Right atrium auricular region (tissue), 2 donors: ENCODE measurements at regions not wholly inside any gene's neighbourhood (a gene's known extent, or its start where the extent isn't known, plus 50 kb on each side); places are given as distances from the start of the nearest gene placed in this dataset.

Experiments used
- DNase-seq: peaks from one replicate; pipeline ENCODE4 v3.0.0-alpha.2; 2019; ENCODE audit warnings: low spot score
- H3K27ac ChIP-seq, 2 donors: fragments of 200-600 bp; sonication (generic); 1 replicate in 1 of 2; 2 replicates in 1 of 2; pipeline ENCODE4 v1.5.1; 2016 to 2019
- H3K27me3 ChIP-seq, 2 donors: fragments of 200-600 bp; sonication (generic); one replicate each; pipeline versions ENCODE4 v1.5.1 to v1.6.0; 2017 to 2019
- H3K36me3 ChIP-seq: fragments of 200-600 bp; sonication (generic); one replicate; pipeline ENCODE4 v1.5.1; 2016
- H3K4me1 ChIP-seq, 2 donors: fragments of 200-600 bp; sonication (generic); one replicate each; pipeline versions ENCODE4 v1.5.1 to v1.6.0; 2017 to 2019
- H3K4me3 ChIP-seq, 2 donors: fragments of 200-600 bp; sonication (generic); 1 replicate in 1 of 2; 2 replicates in 1 of 2; pipeline ENCODE4 v1.5.1; 2017 to 2019; ENCODE audit warnings: mild to moderate bottlenecking in 1 of 2, moderate library complexity in 1 of 2
- H3K9me3 ChIP-seq, 2 donors: fragments of 200-600 bp; sonication (generic); one replicate each; pipeline ENCODE4 v1.5.1; 2019
- TF ChIP-seq, protein P1 (sequence below), 2 donors: fragments of 200-600 bp; sonication (generic); IDR thresholded peaks; one replicate each; pipeline ENCODE4 v1.5.1; 2019; ENCODE audit warnings: antibody characterized with exemption in 2 of 2

GRCh38 chrX:113770806-113771205 lies 813.1 kb upstream of the HTR2C start:
- Histone ChIP-seq H3K27me3 (no peaks in the 10 kb centered on the region), H3K4me1 (no peaks in the 10 kb centered on the region), H3K9me3 (no peaks in the 10 kb centered on the region), H3K4me3 (no peak overlapping the region), H3K27ac (no peak overlapping the region), H3K36me3 (no peaks in the 10 kb centered on the region)
- no peak for DNase-seq
- TF ChIP-seq, protein P1, sequence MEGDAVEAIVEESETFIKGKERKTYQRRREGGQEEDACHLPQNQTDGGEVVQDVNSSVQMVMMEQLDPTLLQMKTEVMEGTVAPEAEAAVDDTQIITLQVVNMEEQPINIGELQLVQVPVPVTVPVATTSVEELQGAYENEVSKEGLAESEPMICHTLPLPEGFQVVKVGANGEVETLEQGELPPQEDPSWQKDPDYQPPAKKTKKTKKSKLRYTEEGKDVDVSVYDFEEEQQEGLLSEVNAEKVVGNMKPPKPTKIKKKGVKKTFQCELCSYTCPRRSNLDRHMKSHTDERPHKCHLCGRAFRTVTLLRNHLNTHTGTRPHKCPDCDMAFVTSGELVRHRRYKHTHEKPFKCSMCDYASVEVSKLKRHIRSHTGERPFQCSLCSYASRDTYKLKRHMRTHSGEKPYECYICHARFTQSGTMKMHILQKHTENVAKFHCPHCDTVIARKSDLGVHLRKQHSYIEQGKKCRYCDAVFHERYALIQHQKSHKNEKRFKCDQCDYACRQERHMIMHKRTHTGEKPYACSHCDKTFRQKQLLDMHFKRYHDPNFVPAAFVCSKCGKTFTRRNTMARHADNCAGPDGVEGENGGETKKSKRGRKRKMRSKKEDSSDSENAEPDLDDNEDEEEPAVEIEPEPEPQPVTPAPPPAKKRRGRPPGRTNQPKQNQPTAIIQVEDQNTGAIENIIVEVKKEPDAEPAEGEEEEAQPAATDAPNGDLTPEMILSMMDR (IDR thresholded peaks at IDR 0.05), result no peak

GRCh38 chrX:113770071-113770470 lies 813.8 kb upstream of the HTR2C start:
- no peaks in the 10 kb centered on the region for H3K9me3 ChIP-seq
- TF ChIP-seq, protein P1 (IDR thresholded peaks at IDR 0.05), result no peak
- no peak for DNase-seq
- no peak overlapping the region for H3K27ac ChIP-seq
- no peaks in the 10 kb centered on the region for H3K4me1 ChIP-seq
- H3K4me3 ChIP-seq, result no peak overlapping the region
- no peaks in the 10 kb centered on the region for H3K27me3 ChIP-seq
- H3K36me3 ChIP-seq, result no peaks in the 10 kb centered on the region

GRCh38 chrX:113759422-113759821 lies 824.5 kb upstream of the HTR2C start:
- Histone ChIP-seq H3K4me3 (no peak overlapping the region), H3K27ac (no peak overlapping the region), H3K9me3 (no peaks in the 10 kb centered on the region), H3K36me3 (no peaks in the 10 kb centered on the region), H3K27me3 (no peaks in the 10 kb centered on the region), H3K4me1 (no peaks in the 10 kb centered on the region)
- no peak for DNase-seq
- TF ChIP-seq, protein P1 (IDR thresholded peaks at IDR 0.05), result no peak

DNA sequence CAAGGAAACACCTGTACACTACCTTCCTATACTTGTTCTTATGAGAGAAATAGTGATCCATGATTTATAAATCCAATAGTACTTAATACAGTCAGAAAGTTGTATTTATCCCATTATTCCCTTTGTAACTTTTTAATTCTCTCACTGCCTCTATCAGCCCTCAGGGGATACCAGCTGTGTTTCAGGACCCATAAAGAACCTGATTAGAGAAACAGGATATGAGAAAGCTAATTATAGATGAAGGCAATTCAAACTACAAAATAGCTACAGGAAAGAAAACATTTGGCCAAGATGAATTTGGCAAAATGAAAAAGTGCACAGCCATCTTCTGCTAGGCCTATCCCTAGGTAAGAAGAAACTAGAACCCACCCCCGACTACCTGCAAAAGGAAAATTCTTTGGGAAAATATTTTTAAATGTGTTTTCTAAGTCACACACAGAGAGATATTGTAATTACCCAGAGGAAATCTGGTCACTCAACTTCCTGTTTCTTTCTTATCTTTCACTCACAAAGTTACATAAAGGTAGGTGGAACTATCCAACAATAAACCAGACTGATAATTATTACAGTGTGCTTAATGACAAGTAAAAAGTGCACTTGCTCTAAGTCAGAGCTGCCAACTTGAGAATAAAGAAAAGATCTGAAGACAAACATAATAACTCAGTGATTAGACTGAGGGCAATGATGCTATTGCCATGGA lies 836.5 kb upstream of the HTR2C start:
- TF ChIP-seq, protein P1 (IDR thresholded peaks at IDR 0.05), result no peak
- H3K4me1 ChIP-seq, result no peaks in the 10 kb centered on the region
- no peaks in the 10 kb centered on the region for H3K9me3 ChIP-seq
- no peak overlapping the region for H3K27ac ChIP-seq
- H3K4me3 ChIP-seq, result no peak overlapping the region
- no peak for DNase-seq
- H3K27me3 ChIP-seq, result no peaks in the 10 kb centered on the region
- H3K36me3 ChIP-seq, result no peaks in the 10 kb centered on the region

DNA sequence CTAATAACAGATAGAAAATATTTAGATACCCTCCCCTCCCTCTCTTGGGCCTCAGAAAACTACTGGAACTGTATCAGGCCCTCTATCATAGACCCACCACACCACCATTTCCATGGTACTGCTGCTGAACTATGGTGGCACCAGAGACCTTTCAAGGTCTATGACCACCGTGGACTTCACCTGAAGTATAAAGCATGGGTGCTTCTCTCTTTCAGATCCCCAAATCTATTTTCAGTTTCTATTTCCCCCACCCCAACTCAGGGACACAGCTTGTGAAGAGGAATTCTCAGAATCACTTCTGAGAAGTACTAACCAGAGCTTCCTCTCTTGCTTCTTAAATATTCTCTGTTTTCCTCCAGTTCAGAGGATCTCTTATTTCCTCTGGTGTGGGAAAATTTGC lies 840.8 kb upstream of the HTR2C start:
- TF ChIP-seq, protein P1 (IDR thresholded peaks at IDR 0.05), result no peak
- no peak for DNase-seq
- Histone ChIP-seq H3K27me3 (no peaks in the 10 kb centered on the region), H3K27ac (no peak overlapping the region), H3K9me3 (no peaks in the 10 kb centered on the region), H3K4me1 (no peaks in the 10 kb centered on the region), H3K36me3 (no peaks in the 10 kb centered on the region), H3K4me3 (no peak overlapping the region)

GRCh38 chrX:113741744-113742143 lies 842.1 kb upstream of the HTR2C start:
- no peak for DNase-seq
- TF ChIP-seq, protein P1 (IDR thresholded peaks at IDR 0.05), result no peak
- no peak overlapping the region for H3K4me3 ChIP-seq
- H3K4me1 ChIP-seq, result no peaks in the 10 kb centered on the region
- H3K27me3 ChIP-seq, result no peaks in the 10 kb centered on the region
- no peaks in the 10 kb centered on the region for H3K9me3 ChIP-seq
- no peaks in the 10 kb centered on the region for H3K36me3 ChIP-seq
- H3K27ac ChIP-seq, result no peak overlapping the region
